ENCODE measurements at regions not wholly inside any gene's neighbourhood (a gene's known extent, or its start where the extent isn't known, plus 50 kb on each side); places are given as distances from the start of the nearest gene placed in this dataset.

GRCh38 chr17:73921306-73921705 lies 277.1 kb upstream of the SDK2 start:
- TF ChIP-seq POLR2AphosphoS5 (IDR thresholded peaks at IDR 0.05; ENCODE audit: low read depth, low read length) (no peak), POLR2A (IDR thresholded peaks at IDR 0.05; ENCODE audit: low read depth, low read length) (no peak), TAF1 (IDR thresholded peaks at IDR 0.05; ENCODE audit: low read depth, low read length) (no peak), POU2F2 (IDR thresholded peaks at IDR 0.05; ENCODE audit: low read depth, low read length) (no peak), SPI1 (IDR thresholded peaks at IDR 0.05; ENCODE audit: low read depth, low read length) (no peak), PAX5 (IDR thresholded peaks at IDR 0.05; ENCODE audit: insufficient read depth, low read length, severe bottlenecking) (no peak)
- no peak for FAIRE-seq
- DNase-seq (ENCODE audit: insufficient read length, low spot score), result no peak

- DNase-seq (ENCODE audit: insufficient read length, low spot score) (no peak), FAIRE-seq (no peak)
- TF ChIP-seq POLR2A (IDR thresholded peaks at IDR 0.05; ENCODE audit: low read depth, low read length) (no peak), PAX5 (IDR thresholded peaks at IDR 0.05; ENCODE audit: insufficient read depth, low read length, severe bottlenecking) (no peak), POLR2AphosphoS5 (IDR thresholded peaks at IDR 0.05; ENCODE audit: low read depth, low read length) (no peak), TAF1 (IDR thresholded peaks at IDR 0.05; ENCODE audit: low read depth, low read length) (no peak), POU2F2 (IDR thresholded peaks at IDR 0.05; ENCODE audit: low read depth, low read length) (no peak), SPI1 (IDR thresholded peaks at IDR 0.05; ENCODE audit: low read depth, low read length) (no peak)
These were observed 279.2 kb upstream of the RPL38 start for GRCh38 chr17:73924114-73924908.

GRCh38 chr17:73924909-73925186 lies 278.6 kb upstream of the RPL38 start:
- TF ChIP-seq TAF1 (IDR thresholded peaks at IDR 0.05; ENCODE audit: low read depth, low read length), result no peak
- no peak for TF ChIP-seq PAX5 (IDR thresholded peaks at IDR 0.05; ENCODE audit: insufficient read depth, low read length, severe bottlenecking)
- no peak for TF ChIP-seq POU2F2 (IDR thresholded peaks at IDR 0.05; ENCODE audit: low read depth, low read length)
- no peak for TF ChIP-seq POLR2AphosphoS5 (IDR thresholded peaks at IDR 0.05; ENCODE audit: low read depth, low read length)
- TF ChIP-seq POLR2A (IDR thresholded peaks at IDR 0.05; ENCODE audit: low read depth, low read length), result no peak
- no peak for TF ChIP-seq SPI1 (IDR thresholded peaks at IDR 0.05; ENCODE audit: low read depth, low read length)
- FAIRE-seq (no peak), DNase-seq (ENCODE audit: insufficient read length, low spot score) (no peak)

GRCh38 chr17:73929860-73930430 lies 273.5 kb upstream of the RPL38 start:
- DNase-seq (ENCODE audit: insufficient read length, low spot score) (no peak), FAIRE-seq (no peak)
- TF ChIP-seq POLR2A (IDR thresholded peaks at IDR 0.05; ENCODE audit: low read depth, low read length), result no peak

- TF ChIP-seq SPI1 (IDR thresholded peaks at IDR 0.05; ENCODE audit: low read depth, low read length) (no peak), POLR2A (IDR thresholded peaks at IDR 0.05; ENCODE audit: low read depth, low read length) (no peak), TAF1 (IDR thresholded peaks at IDR 0.05; ENCODE audit: low read depth, low read length) (no peak), PAX5 (IDR thresholded peaks at IDR 0.05; ENCODE audit: insufficient read depth, low read length, severe bottlenecking) (no peak), POLR2AphosphoS5 (IDR thresholded peaks at IDR 0.05; ENCODE audit: low read depth, low read length) (no peak), POU2F2 (IDR thresholded peaks at IDR 0.05; ENCODE audit: low read depth, low read length) (no peak)
- FAIRE-seq (no peak), DNase-seq (ENCODE audit: insufficient read length, low spot score) (no peak)
These were observed 271.2 kb upstream of the RPL38 start for GRCh38 chr17:73932216-73932749.

GRCh38 chr17:73933164-73933766 lies 270.2 kb upstream of the RPL38 start:
- no peak for FAIRE-seq
- DNase-seq (ENCODE audit: insufficient read length, low spot score), result no peak
- TF ChIP-seq POLR2AphosphoS5 (IDR thresholded peaks at IDR 0.05; ENCODE audit: low read depth, low read length) (no peak), SPI1 (IDR thresholded peaks at IDR 0.05; ENCODE audit: low read depth, low read length) (no peak), POLR2A (IDR thresholded peaks at IDR 0.05; ENCODE audit: low read depth, low read length) (no peak), TAF1 (IDR thresholded peaks at IDR 0.05; ENCODE audit: low read depth, low read length) (no peak), PAX5 (IDR thresholded peaks at IDR 0.05; ENCODE audit: insufficient read depth, low read length, severe bottlenecking) (no peak), POU2F2 (IDR thresholded peaks at IDR 0.05; ENCODE audit: low read depth, low read length) (no peak)

- DNase-seq (ENCODE audit: insufficient read length, low spot score) (no peak), FAIRE-seq (no peak)
- TF ChIP-seq POU2F2 (IDR thresholded peaks at IDR 0.05; ENCODE audit: low read depth, low read length) (no peak), PAX5 (IDR thresholded peaks at IDR 0.05; ENCODE audit: insufficient read depth, low read length, severe bottlenecking) (no peak), TAF1 (IDR thresholded peaks at IDR 0.05; ENCODE audit: low read depth, low read length) (no peak), SPI1 (IDR thresholded peaks at IDR 0.05; ENCODE audit: low read depth, low read length) (no peak), POLR2AphosphoS5 (IDR thresholded peaks at IDR 0.05; ENCODE audit: low read depth, low read length) (no peak), POLR2A (IDR thresholded peaks at IDR 0.05; ENCODE audit: low read depth, low read length) (no peak)
These were observed 269.6 kb upstream of the RPL38 start for GRCh38 chr17:73933871-73934270.

- TF ChIP-seq SPI1 (IDR thresholded peaks at IDR 0.05; ENCODE audit: low read depth, low read length), result no peak
- no peak for TF ChIP-seq PAX5 (IDR thresholded peaks at IDR 0.05; ENCODE audit: insufficient read depth, low read length, severe bottlenecking)
- TF ChIP-seq POU2F2 (IDR thresholded peaks at IDR 0.05; ENCODE audit: low read depth, low read length), result no peak
- TF ChIP-seq POLR2AphosphoS5 (IDR thresholded peaks at IDR 0.05; ENCODE audit: low read depth, low read length), result no peak
- TF ChIP-seq POLR2A (IDR thresholded peaks at IDR 0.05; ENCODE audit: low read depth, low read length), result no peak
- no peak for TF ChIP-seq TAF1 (IDR thresholded peaks at IDR 0.05; ENCODE audit: low read depth, low read length)
- FAIRE-seq (no peak), DNase-seq (ENCODE audit: insufficient read length, low spot score) (no peak)
These were observed 268.8 kb upstream of the RPL38 start for GRCh38 chr17:73934696-73935095.

GRCh38 chr17:73936908-73937627 lies 266.4 kb upstream of the RPL38 start:
- TF ChIP-seq POU2F2 (IDR thresholded peaks at IDR 0.05; ENCODE audit: low read depth, low read length) (no peak), POLR2AphosphoS5 (IDR thresholded peaks at IDR 0.05; ENCODE audit: low read depth, low read length) (no peak), SPI1 (IDR thresholded peaks at IDR 0.05; ENCODE audit: low read depth, low read length) (no peak), PAX5 (IDR thresholded peaks at IDR 0.05; ENCODE audit: insufficient read depth, low read length, severe bottlenecking) (no peak), TAF1 (IDR thresholded peaks at IDR 0.05; ENCODE audit: low read depth, low read length) (no peak), POLR2A (IDR thresholded peaks at IDR 0.05; ENCODE audit: low read depth, low read length) (no peak)
- DNase-seq (ENCODE audit: insufficient read length, low spot score), result no peak
- no peak for FAIRE-seq

All from GM12891 (cell line).